ENCODE measurements at regions not wholly inside any gene's neighbourhood (a gene's known extent, or its start where the extent isn't known, plus 50 kb on each side); places are given as distances from the start of the nearest gene placed in this dataset.

GRCh38 chr2:48127612-48128191 is 186.8 kb upstream of the FOXN2 start:
- no peak overlapping the region for H3K4me3 Mint-ChIP-seq
- H3K27me3 Mint-ChIP-seq (ENCODE audit: low read depth): no peaks in the 10 kb centered on the region
- H3K27ac Mint-ChIP-seq: no peak overlapping the region
- no peaks in the 10 kb centered on the region for H3K9me3 Mint-ChIP-seq
- no peaks in the 10 kb centered on the region for H3K36me3 Mint-ChIP-seq (ENCODE audit: low read depth)
- peaks cover 3% of the 10 kb centered on the region for H3K4me1 Mint-ChIP-seq (ENCODE audit: low read depth)

- Mint-ChIP-seq H3K4me1 (ENCODE audit: low read depth) (no peaks in the 10 kb centered on the region), H3K36me3 (ENCODE audit: low read depth) (no peaks in the 10 kb centered on the region), H3K4me3 (no peak overlapping the region), H3K27me3 (ENCODE audit: low read depth) (no peaks in the 10 kb centered on the region), H3K9me3 (no peaks in the 10 kb centered on the region), H3K27ac (no peak overlapping the region)
Observed at GRCh38 chr2:48129293-48129950, 185.1 kb upstream of the FOXN2 start.

GRCh38 chr2:48131539-48132270 is 182.8 kb upstream of the FOXN2 start:
- Mint-ChIP-seq H3K4me1 (ENCODE audit: low read depth) (no peaks in the 10 kb centered on the region), H3K36me3 (ENCODE audit: low read depth) (no peaks in the 10 kb centered on the region), H3K27me3 (ENCODE audit: low read depth) (no peaks in the 10 kb centered on the region), H3K9me3 (no peaks in the 10 kb centered on the region), H3K27ac (no peak overlapping the region), H3K4me3 (no peak overlapping the region)

- no peak overlapping the region for H3K4me3 Mint-ChIP-seq
- no peaks in the 10 kb centered on the region for H3K27me3 Mint-ChIP-seq (ENCODE audit: low read depth)
- H3K9me3 Mint-ChIP-seq: no peaks in the 10 kb centered on the region
- H3K27ac Mint-ChIP-seq: no peak overlapping the region
- no peaks in the 10 kb centered on the region for H3K36me3 Mint-ChIP-seq (ENCODE audit: low read depth)
- H3K4me1 Mint-ChIP-seq (ENCODE audit: low read depth): no peaks in the 10 kb centered on the region
Observed at GRCh38 chr2:48132271-48132625, 182.2 kb upstream of the FOXN2 start.

DNA sequence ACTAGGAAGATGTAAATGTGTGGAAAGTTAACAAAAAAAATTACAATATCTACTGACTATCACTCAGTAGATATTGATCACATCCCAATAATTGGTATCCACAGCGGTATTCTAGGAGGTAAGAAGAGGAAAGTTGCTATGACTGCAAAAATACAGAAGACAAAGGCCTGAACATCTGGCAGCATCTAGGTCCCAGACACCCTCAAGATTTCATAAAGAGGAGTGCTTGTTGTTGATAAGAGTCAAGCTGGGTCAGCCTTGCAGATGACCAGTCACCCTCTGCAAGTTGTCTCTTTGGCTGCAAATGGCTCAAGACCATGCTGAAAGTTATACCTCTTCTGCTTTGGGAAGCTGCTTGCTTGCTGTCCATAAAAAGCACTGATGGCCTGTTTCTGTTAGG is 179.8 kb upstream of the FOXN2 start:
- Mint-ChIP-seq H3K36me3 (ENCODE audit: low read depth) (no peaks in the 10 kb centered on the region), H3K27me3 (ENCODE audit: low read depth) (no peaks in the 10 kb centered on the region)

DNA sequence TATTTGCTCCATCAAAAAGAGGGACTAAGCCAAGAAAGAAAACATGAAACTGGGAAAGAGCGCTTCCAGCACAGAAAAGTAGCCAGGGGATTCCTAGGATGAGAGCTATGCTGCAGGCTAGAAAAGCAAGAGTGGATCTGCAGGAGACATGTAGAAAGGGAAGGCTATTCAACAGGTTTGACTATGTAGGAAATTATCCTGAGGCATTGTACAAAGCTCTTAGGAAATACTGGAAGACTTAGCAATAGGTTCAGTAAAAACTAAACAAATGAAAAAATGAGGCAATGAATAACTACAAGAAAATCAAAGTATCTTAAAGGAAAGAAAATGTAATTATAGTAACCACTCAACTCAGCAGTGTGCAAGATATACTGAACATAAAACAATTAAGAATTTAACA is 178.7 kb upstream of the FOXN2 start:
- H3K9me3 Mint-ChIP-seq: no peaks in the 10 kb centered on the region
- no peaks in the 10 kb centered on the region for H3K27me3 Mint-ChIP-seq (ENCODE audit: low read depth)
- H3K4me1 Mint-ChIP-seq (ENCODE audit: low read depth): no peaks in the 10 kb centered on the region
- H3K36me3 Mint-ChIP-seq (ENCODE audit: low read depth): no peaks in the 10 kb centered on the region
- no peak overlapping the region for H3K4me3 Mint-ChIP-seq
- H3K27ac Mint-ChIP-seq: no peak overlapping the region

More for the DNA sequence above, 179.8 kb upstream of the FOXN2 start:
- Mint-ChIP-seq H3K4me1 (ENCODE audit: low read depth) (no peaks in the 10 kb centered on the region), H3K4me3 (no peak overlapping the region), H3K27ac (no peak overlapping the region), H3K9me3 (no peaks in the 10 kb centered on the region)

- no peak overlapping the region for H3K27ac Mint-ChIP-seq
- H3K36me3 Mint-ChIP-seq (ENCODE audit: low read depth): no peaks in the 10 kb centered on the region
- no peaks in the 10 kb centered on the region for H3K4me1 Mint-ChIP-seq (ENCODE audit: low read depth)
- H3K9me3 Mint-ChIP-seq: peaks cover 4% of the 10 kb centered on the region
- peaks cover 4% of the 10 kb centered on the region for H3K27me3 Mint-ChIP-seq (ENCODE audit: low read depth)
- no peak overlapping the region for H3K4me3 Mint-ChIP-seq
Observed at GRCh38 chr2:48137829-48138228, 176.7 kb upstream of the FOXN2 start.

GRCh38 chr2:48138898-48139297 is 175.6 kb upstream of the FOXN2 start:
- Mint-ChIP-seq H3K36me3 (ENCODE audit: low read depth) (no peaks in the 10 kb centered on the region), H3K27ac (no peak overlapping the region), H3K9me3 (peaks cover 4% of the 10 kb centered on the region), H3K4me1 (ENCODE audit: low read depth) (no peaks in the 10 kb centered on the region), H3K4me3 (no peak overlapping the region), H3K27me3 (ENCODE audit: low read depth) (peaks cover 4% of the 10 kb centered on the region)

DNA sequence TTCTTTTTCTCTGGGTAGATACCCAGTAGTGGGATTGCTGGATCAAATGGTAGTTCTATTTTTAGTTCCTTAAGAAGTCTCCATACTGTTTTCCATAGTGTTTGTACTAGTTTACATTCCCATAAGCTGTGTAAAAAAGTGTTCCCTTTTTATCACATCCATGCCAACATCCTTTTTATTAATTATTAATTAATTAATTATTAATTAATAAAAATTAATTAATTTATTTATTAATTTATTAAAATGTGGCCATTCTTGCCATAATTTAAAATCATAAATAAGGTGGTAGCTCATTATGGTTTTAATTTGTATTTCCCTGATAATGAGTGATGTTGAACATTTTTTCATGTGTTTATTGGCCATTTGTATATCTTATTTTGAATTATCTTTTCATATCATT is 173.9 kb upstream of the FOXN2 start:
- Mint-ChIP-seq H3K27ac (no peak overlapping the region), H3K36me3 (ENCODE audit: low read depth) (peaks cover 5% of the 10 kb centered on the region), H3K9me3 (peaks cover 6% of the 10 kb centered on the region), H3K4me1 (ENCODE audit: low read depth) (peaks cover 10% of the 10 kb centered on the region), H3K27me3 (ENCODE audit: low read depth) (peaks cover 4% of the 10 kb centered on the region), H3K4me3 (no peak overlapping the region)

GRCh38 chr2:48144777-48145176 is 169.7 kb upstream of the FOXN2 start:
- no peak overlapping the region for H3K4me3 Mint-ChIP-seq
- peaks cover 4% of the 10 kb centered on the region for H3K27me3 Mint-ChIP-seq (ENCODE audit: low read depth)
- peaks cover 7% of the 10 kb centered on the region for H3K9me3 Mint-ChIP-seq
- peaks cover 12% of the 10 kb centered on the region for H3K4me1 Mint-ChIP-seq (ENCODE audit: low read depth)
- peaks cover 5% of the 10 kb centered on the region for H3K36me3 Mint-ChIP-seq (ENCODE audit: low read depth)
- no peak overlapping the region for H3K27ac Mint-ChIP-seq

DNA sequence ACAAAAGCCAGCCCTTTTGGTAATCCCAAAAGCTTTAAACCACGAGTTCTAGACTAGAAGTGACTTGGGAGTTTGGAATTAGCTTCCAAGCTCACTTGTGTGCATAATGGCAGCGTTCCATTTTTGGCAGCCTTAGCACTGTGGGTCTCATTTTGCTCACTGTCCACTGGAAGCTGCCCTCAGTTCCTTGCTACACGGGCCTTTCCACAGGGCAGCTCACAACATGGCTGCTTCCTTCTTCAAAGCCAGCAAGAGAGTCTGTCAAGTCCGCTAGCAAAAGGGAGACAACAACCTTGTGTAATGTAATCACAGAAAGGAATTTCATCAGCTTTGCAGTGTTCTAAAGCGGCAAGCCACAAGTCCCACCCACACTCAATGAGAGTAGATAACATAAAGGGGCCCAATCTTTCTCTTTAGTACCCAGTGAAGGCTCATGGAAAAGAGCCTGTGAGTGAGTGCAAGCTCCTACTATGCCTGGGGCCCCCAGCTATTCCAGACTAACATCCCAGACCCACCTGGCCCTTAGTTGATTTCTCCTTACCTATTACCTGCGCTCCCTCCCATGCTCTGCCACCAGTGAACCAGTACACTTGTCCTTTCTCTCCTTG is 168.5 kb upstream of the FOXN2 start:
- peaks cover 7% of the 10 kb centered on the region for H3K9me3 Mint-ChIP-seq
- H3K36me3 Mint-ChIP-seq (ENCODE audit: low read depth): peaks cover 5% of the 10 kb centered on the region
- no peak overlapping the region for H3K4me3 Mint-ChIP-seq
- H3K4me1 Mint-ChIP-seq (ENCODE audit: low read depth): peaks cover 12% of the 10 kb centered on the region
- H3K27ac Mint-ChIP-seq: no peak overlapping the region
- H3K27me3 Mint-ChIP-seq (ENCODE audit: low read depth): peaks cover 3% of the 10 kb centered on the region

- Mint-ChIP-seq H3K27me3 (ENCODE audit: low read depth) (no peaks in the 10 kb centered on the region), H3K4me3 (no peak overlapping the region), H3K36me3 (ENCODE audit: low read depth) (peaks cover 5% of the 10 kb centered on the region), H3K9me3 (peaks cover 7% of the 10 kb centered on the region), H3K4me1 (ENCODE audit: low read depth) (peaks cover 12% of the 10 kb centered on the region), H3K27ac (no peak overlapping the region)
Observed at GRCh38 chr2:48146552-48146951, 167.9 kb upstream of the FOXN2 start.

DNA sequence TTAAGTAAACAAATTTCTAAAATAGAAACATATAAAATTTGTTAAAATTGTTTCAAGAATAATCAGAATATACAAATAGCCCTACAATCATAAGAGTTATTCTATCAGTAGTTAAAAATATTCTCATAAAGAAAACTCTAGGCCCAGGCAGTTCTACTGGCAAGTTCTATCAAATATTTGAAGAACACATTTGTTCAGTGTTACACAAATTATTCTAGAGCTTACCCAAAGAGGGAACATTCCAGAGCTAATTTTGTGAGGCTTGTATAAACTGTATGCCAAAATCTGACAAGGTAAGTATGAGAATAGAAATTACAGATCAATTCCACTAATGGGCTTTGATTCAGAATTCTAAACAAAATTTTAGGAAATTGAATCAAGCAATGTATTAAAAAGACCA is 166.8 kb upstream of the FOXN2 start:
- peaks cover 3% of the 10 kb centered on the region for H3K9me3 Mint-ChIP-seq
- no peak overlapping the region for H3K27ac Mint-ChIP-seq
- H3K36me3 Mint-ChIP-seq (ENCODE audit: low read depth): peaks cover 5% of the 10 kb centered on the region
- H3K4me3 Mint-ChIP-seq: no peak overlapping the region
- peaks cover 12% of the 10 kb centered on the region for H3K4me1 Mint-ChIP-seq (ENCODE audit: low read depth)
- H3K27me3 Mint-ChIP-seq (ENCODE audit: low read depth): no peaks in the 10 kb centered on the region

GRCh38 chr2:48148841-48149430 is 165.5 kb upstream of the FOXN2 start:
- no peak overlapping the region for H3K4me3 Mint-ChIP-seq
- peaks cover 3% of the 10 kb centered on the region for H3K9me3 Mint-ChIP-seq
- peaks cover 5% of the 10 kb centered on the region for H3K36me3 Mint-ChIP-seq (ENCODE audit: low read depth)
- H3K27me3 Mint-ChIP-seq (ENCODE audit: low read depth): no peaks in the 10 kb centered on the region
- H3K27ac Mint-ChIP-seq: no peak overlapping the region
- H3K4me1 Mint-ChIP-seq (ENCODE audit: low read depth): peaks cover 12% of the 10 kb centered on the region

All from T-helper 1 cell treated with Interleukin-12 subunit alpha and Interleukin-12 subunit beta and Interleukin-4 antibody, amounts not matched to agents 30 μg/mL and 1 μg/mL, for 36 hours (primary cell).